Mucosa of rectum (tissue), 2 donors: ENCODE measurements at regions not wholly inside any gene's neighbourhood (a gene's known extent, or its start where the extent isn't known, plus 50 kb on each side); places are given as distances from the start of the nearest gene placed in this dataset.
"Not testable (repeated sequence)": the region's sequence is repeated elsewhere in the genome, so short reads cannot be mapped to it uniquely, and the experiment has no call there.

Experiments
- H3K27ac ChIP-seq, 2 donors: one replicate each; pipeline ENCODE4 v1.7.0; 2013; ENCODE audit warnings: inconsistent platforms in 2 of 2, low read depth in 2 of 2, low read length in 2 of 2
- H3K27me3 ChIP-seq, 2 donors: one replicate each; pipeline ENCODE4 v1.7.0; 2013; ENCODE audit warnings: low read length in 2 of 2; ENCODE audit not compliant: control insufficient read depth in 2 of 2, insufficient read depth in 2 of 2
- H3K36me3 ChIP-seq, 2 donors: one replicate each; pipeline ENCODE4 v1.7.0; 2013; ENCODE audit warnings: low read length in 2 of 2; ENCODE audit not compliant: control insufficient read depth in 2 of 2, insufficient read depth in 2 of 2
- H3K4me1 ChIP-seq, 2 donors: one replicate each; pipeline ENCODE4 v1.7.0; 2013; ENCODE audit warnings: low read length in 2 of 2, mild to moderate bottlenecking in 1 of 2; ENCODE audit not compliant: control insufficient read depth in 2 of 2, insufficient read depth in 2 of 2
- H3K4me3 ChIP-seq, 2 donors: one replicate each; pipeline ENCODE4 v1.7.0; 2013; ENCODE audit warnings: low read length in 2 of 2
- H3K9ac ChIP-seq, 2 donors: one replicate each; pipeline ENCODE4 v1.7.0; 2013; ENCODE audit warnings: low read length in 2 of 2, low read depth in 1 of 2, mild to moderate bottlenecking in 1 of 2
- H3K9me3 ChIP-seq, 2 donors: one replicate each; pipeline ENCODE4 v1.7.0; 2013; ENCODE audit warnings: low read length in 2 of 2; ENCODE audit not compliant: control insufficient read depth in 2 of 2
- donor health status: healthy.
- donor health status: Normal muscosa, but diverticular disease.

- Histone ChIP-seq H3K36me3 (no peaks in the 10 kb centered on the region), H3K4me3 (no peak overlapping the region), H3K9me3 (no peaks in the 10 kb centered on the region), H3K27ac (no peak overlapping the region), H3K4me1 (no peaks in the 10 kb centered on the region), H3K27me3 (no peaks in the 10 kb centered on the region), H3K9ac (no peak overlapping the region)
Observed at GRCh38 chr7:69436946-69437345, 161.3 kb upstream of the AUTS2 start.

- H3K27ac ChIP-seq: no peak overlapping the region
- no peaks in the 10 kb centered on the region for H3K9me3 ChIP-seq
- H3K4me3 ChIP-seq: no peak overlapping the region
- no peaks in the 10 kb centered on the region for H3K27me3 ChIP-seq
- no peaks in the 10 kb centered on the region for H3K4me1 ChIP-seq
- H3K36me3 ChIP-seq: no peaks in the 10 kb centered on the region
- no peak overlapping the region for H3K9ac ChIP-seq
Observed at GRCh38 chr7:69438584-69439412, 159.5 kb upstream of the AUTS2 start.

DNA sequence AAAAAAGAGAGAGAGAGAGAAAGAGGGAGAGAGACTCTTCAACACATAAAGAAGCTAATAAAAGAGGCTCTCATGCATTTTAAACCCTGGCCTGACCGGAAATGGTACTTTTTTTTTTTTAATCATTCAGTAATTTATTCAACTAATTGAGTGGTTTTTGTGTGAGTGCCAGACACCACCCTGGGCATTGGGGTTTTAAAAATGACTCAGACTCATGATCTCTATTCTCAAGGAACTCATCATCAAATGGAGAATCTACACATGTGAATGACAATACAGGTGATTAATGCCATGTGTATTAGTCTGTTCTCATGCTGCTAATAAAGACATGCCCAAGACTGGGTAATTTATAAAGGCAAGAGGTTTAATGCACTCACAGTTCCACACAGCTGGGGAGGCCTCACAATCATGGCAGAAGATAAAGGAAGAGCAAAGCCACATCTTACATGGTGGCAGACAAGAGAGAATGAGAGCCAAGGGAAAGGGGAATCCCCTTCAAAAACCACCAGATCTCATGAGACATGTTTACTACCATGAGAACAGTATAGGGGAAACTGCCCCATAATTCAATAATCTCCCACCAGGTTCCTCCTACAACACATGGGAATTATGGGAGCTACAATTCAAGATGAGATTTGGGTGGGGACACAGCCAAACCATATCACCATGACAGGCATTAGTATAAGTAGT is 158.5 kb upstream of the AUTS2 start:
- Histone ChIP-seq H3K27ac (no peak overlapping the region), H3K9ac (no peak overlapping the region), H3K9me3 (no peaks in the 10 kb centered on the region), H3K36me3 (no peaks in the 10 kb centered on the region), H3K4me3 (no peak overlapping the region), H3K27me3 (no peaks in the 10 kb centered on the region), H3K4me1 (no peaks in the 10 kb centered on the region)

DNA sequence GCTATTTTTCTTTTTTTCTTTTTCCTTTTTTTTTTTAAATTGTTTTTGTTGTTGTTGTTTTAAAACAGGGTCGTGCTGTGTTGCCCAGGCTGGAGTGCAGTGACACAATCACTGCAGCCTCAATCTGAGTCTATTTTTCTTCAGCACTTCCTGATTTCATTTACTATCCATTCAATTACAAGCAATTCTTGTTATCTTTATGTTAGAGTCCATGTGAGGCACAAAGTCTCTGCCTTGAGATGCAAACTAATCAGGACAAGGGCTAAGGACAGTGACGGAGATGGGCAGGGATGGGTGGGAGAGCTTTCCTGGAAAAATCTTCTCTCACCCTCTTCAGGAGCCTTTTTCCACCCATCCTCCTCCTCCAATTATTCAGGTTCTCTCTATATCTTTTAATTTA is 157.3 kb upstream of the AUTS2 start:
- H3K36me3 ChIP-seq: no peaks in the 10 kb centered on the region
- H3K9ac ChIP-seq: no peak overlapping the region
- no peaks in the 10 kb centered on the region for H3K27me3 ChIP-seq
- H3K27ac ChIP-seq: no peak overlapping the region
- H3K4me3 ChIP-seq: no peak overlapping the region
- H3K9me3 ChIP-seq: no peaks in the 10 kb centered on the region
- no peaks in the 10 kb centered on the region for H3K4me1 ChIP-seq

- Histone ChIP-seq H3K4me3 (no peak overlapping the region), H3K9ac (no peak overlapping the region), H3K9me3 (no peaks in the 10 kb centered on the region), H3K27ac (no peak overlapping the region), H3K27me3 (no peaks in the 10 kb centered on the region), H3K4me1 (no peaks in the 10 kb centered on the region), H3K36me3 (no peaks in the 10 kb centered on the region)
Observed at GRCh38 chr7:69443136-69443535, 155.1 kb upstream of the AUTS2 start.

- no peaks in the 10 kb centered on the region for H3K4me1 ChIP-seq
- H3K27me3 ChIP-seq: no peaks in the 10 kb centered on the region
- no peaks in the 10 kb centered on the region for H3K36me3 ChIP-seq
- H3K4me3 ChIP-seq: no peak overlapping the region
- no peak overlapping the region for H3K9ac ChIP-seq
- H3K27ac ChIP-seq: no peak overlapping the region
- no peaks in the 10 kb centered on the region for H3K9me3 ChIP-seq
Observed at GRCh38 chr7:69445541-69445940, 152.7 kb upstream of the AUTS2 start.

- H3K27ac ChIP-seq, H3K4me1 ChIP-seq, H3K9me3 ChIP-seq, H3K4me3 ChIP-seq, H3K9ac ChIP-seq, H3K27me3 ChIP-seq, H3K36me3 ChIP-seq: not testable (repeated sequence)
Observed at GRCh38 chr7:69446213-69446612, 152.1 kb upstream of the AUTS2 start.

GRCh38 chr7:69448071-69448470 is 150.2 kb upstream of the AUTS2 start:
- H3K36me3 ChIP-seq: no peaks in the 10 kb centered on the region
- H3K27me3 ChIP-seq: no peaks in the 10 kb centered on the region
- no peaks in the 10 kb centered on the region for H3K9me3 ChIP-seq
- H3K27ac ChIP-seq: no peak overlapping the region
- H3K9ac ChIP-seq: no peak overlapping the region
- H3K4me1 ChIP-seq: no peaks in the 10 kb centered on the region
- H3K4me3 ChIP-seq: no peak overlapping the region

DNA sequence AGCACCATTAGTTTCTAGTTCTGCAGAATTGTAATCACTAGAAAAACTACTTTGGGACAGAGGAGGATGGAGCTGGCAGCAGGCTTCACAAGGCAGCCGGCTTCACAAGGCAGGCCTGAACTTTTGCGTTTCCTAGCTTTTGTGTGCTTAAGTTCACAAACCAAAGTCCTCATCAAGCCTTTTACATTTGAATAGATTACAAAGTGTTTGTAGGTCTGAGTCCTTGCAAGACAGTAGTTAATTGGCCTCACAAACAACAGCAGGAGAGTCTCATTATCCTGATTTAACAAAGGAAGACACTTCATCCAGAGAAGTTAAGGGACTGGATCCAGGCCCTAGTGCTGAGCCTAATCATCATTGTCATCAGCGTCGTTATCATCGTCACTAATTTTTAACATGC is 147.8 kb upstream of the AUTS2 start:
- Histone ChIP-seq H3K4me1 (no peaks in the 10 kb centered on the region), H3K27ac (no peak overlapping the region)

DNA sequence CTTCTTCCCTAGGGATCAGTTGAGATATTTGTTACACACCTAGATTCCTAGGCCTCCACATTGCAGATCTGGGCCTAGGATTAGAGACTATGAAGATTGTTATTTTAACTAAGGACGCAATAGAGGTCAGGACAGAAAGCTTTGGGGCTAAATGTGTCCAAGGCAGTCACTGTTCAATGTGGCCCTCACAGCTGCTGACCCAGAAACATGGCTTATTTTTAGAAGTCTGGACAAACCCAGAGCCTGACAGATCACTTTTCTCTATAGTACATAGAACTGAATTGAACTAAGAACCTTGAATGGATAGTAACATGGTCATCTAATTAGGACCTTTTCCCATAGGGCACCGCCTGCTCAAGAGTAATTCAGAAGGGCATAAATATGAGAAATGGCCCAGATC is 146.6 kb upstream of the AUTS2 start:
- no peaks in the 10 kb centered on the region for H3K9me3 ChIP-seq
- H3K27ac ChIP-seq: no peak overlapping the region
- H3K9ac ChIP-seq: no peak overlapping the region
- no peaks in the 10 kb centered on the region for H3K4me1 ChIP-seq
- H3K27me3 ChIP-seq: no peaks in the 10 kb centered on the region
- H3K4me3 ChIP-seq: no peak overlapping the region
- H3K36me3 ChIP-seq: no peaks in the 10 kb centered on the region

More for the DNA sequence above, 147.8 kb upstream of the AUTS2 start:
- H3K9me3 ChIP-seq: no peaks in the 10 kb centered on the region
- no peaks in the 10 kb centered on the region for H3K36me3 ChIP-seq
- no peaks in the 10 kb centered on the region for H3K27me3 ChIP-seq
- no peak overlapping the region for H3K9ac ChIP-seq
- no peak overlapping the region for H3K4me3 ChIP-seq
